GM23338 (cell line): ENCODE measurements at regions not wholly inside any gene's neighbourhood (a gene's known extent, or its start where the extent isn't known, plus 50 kb on each side); places are given as distances from the start of the nearest gene placed in this dataset.

Experiments used
- ATAC-seq: fragments of 200-7000 bp; cut with Tn5 transposase; 3 replicates; pipeline ENCODE4 v1.9.1; 2020
- DNase-seq: peaks from one replicate; pipeline ENCODE4 v3.0.0-alpha.2; 2015; ENCODE audit warnings: low spot score
- H2AFZ ChIP-seq: fragments of 200-600 bp; sonication (generic); 2 replicates; pipeline ENCODE4 v1.8.0; 2016; ENCODE audit warnings: antibody characterized with exemption, mild to moderate bottlenecking, moderate library complexity
- H3F3A ChIP-seq: fragments of 200-600 bp; sonication (generic); replicated peaks from 2 replicates; pipeline ENCODE4 v1.8.0; 2017; ENCODE audit warnings: antibody characterized with exemption, mixed run types, low read depth
- H3K27ac ChIP-seq: fragments of 200-600 bp; sonication (generic); 2 replicates; pipeline ENCODE4 v1.6.1; 2016; ENCODE audit warnings: low read depth
- H3K27me3 ChIP-seq: fragments of 200-600 bp; sonication (generic); 2 replicates; pipeline ENCODE4 v1.8.0; 2016; ENCODE audit warnings: mild to moderate bottlenecking, mixed run types, moderate library complexity; ENCODE audit not compliant: insufficient read depth
- H3K36me3 ChIP-seq: fragments of 200-600 bp; sonication (generic); 2 replicates; pipeline ENCODE4 v1.8.0; 2016; ENCODE audit warnings: mild to moderate bottlenecking; ENCODE audit not compliant: insufficient read depth
- H3K4me1 ChIP-seq: fragments of 200-600 bp; sonication (generic); 2 replicates; pipeline ENCODE4 v1.8.0; 2016; ENCODE audit warnings: mild to moderate bottlenecking, moderate library complexity; ENCODE audit not compliant: insufficient read depth
- H3K4me2 ChIP-seq: fragments of 200-600 bp; sonication (generic); 2 replicates; pipeline ENCODE4 v1.7.1; 2017; ENCODE audit warnings: mixed run types
- H3K4me3 ChIP-seq: fragments of 200-600 bp; sonication (generic); 2 replicates; pipeline ENCODE4 v1.6.1; 2016; ENCODE audit warnings: mixed run types
- H3K79me2 ChIP-seq: fragments of 200-600 bp; sonication (generic); replicated peaks from 2 replicates; pipeline ENCODE4 v1.8.0; 2017; ENCODE audit warnings: mild to moderate bottlenecking; ENCODE audit not compliant: insufficient read depth
- H3K9me2 ChIP-seq: fragments of 200-600 bp; sonication (generic); 2 replicates; pipeline ENCODE4 v1.8.0; 2017; ENCODE audit not compliant: insufficient read depth
- H4K20me1 ChIP-seq: fragments of 200-600 bp; sonication (generic); replicated peaks from 2 replicates; pipeline ENCODE4 v1.8.0; 2017; ENCODE audit warnings: mild to moderate bottlenecking; ENCODE audit not compliant: insufficient read depth
- H3K27ac Mint-ChIP-seq: 2 replicates; pipeline ENCODE4 v1.8.0; 2020; ENCODE audit warnings: inconsistent platforms, mild to moderate bottlenecking, moderate library complexity, mixed read lengths
- H3K27me3 Mint-ChIP-seq: 3 replicates; pipeline ENCODE4 v1.8.0; 2022; ENCODE audit warnings: low read depth, mild to moderate bottlenecking, moderate library complexity, mixed read lengths, inconsistent platforms; ENCODE audit not compliant: insufficient read depth, poor library complexity
- H3K36me3 Mint-ChIP-seq: 3 replicates; pipeline ENCODE4 v1.8.0; 2021; ENCODE audit warnings: low read depth, mild to moderate bottlenecking, inconsistent platforms, moderate library complexity, mixed read lengths
- H3K4me1 Mint-ChIP-seq: 3 replicates; pipeline ENCODE4 v1.8.0; 2020; ENCODE audit warnings: mild to moderate bottlenecking, inconsistent platforms, mixed read lengths
- H3K4me3 Mint-ChIP-seq: 3 replicates; pipeline ENCODE4 v1.8.0; 2021; ENCODE audit warnings: moderate library complexity, mild to moderate bottlenecking, inconsistent platforms, mixed read lengths
- H3K9me3 Mint-ChIP-seq: 3 replicates; pipeline ENCODE4 v1.8.0; 2020; ENCODE audit warnings: moderate library complexity, mild to moderate bottlenecking, inconsistent platforms, mixed read lengths
- CTCF ChIP-seq, 2 experiments: fragments of 200-600 bp in 1 of 2; sonication (generic) in 1 of 2; conservative IDR thresholded peaks; 2 replicates each; pipeline versions ENCODE4 v1.5.1 to v1.6.1; 2016 to 2017; ENCODE audit warnings: antibody characterized with exemption in 2 of 2, low read depth in 2 of 2, mild to moderate bottlenecking in 2 of 2, moderate library complexity in 1 of 2
- EZH2 ChIP-seq: fragments of 200-600 bp; sonication (generic); IDR thresholded peaks from one replicate; pipeline ENCODE4 v1.8.0; 2017; ENCODE audit warnings: antibody characterized with exemption, mild to moderate bottlenecking, low read depth; ENCODE audit not compliant: unreplicated experiment
- NANOG ChIP-seq: IDR thresholded peaks from 2 replicates; pipeline ENCODE4 v1.6.1; 2016; ENCODE audit warnings: antibody characterized with exemption, borderline replicate concordance
- STAT1 ChIP-seq: IDR thresholded peaks from one replicate; pipeline ENCODE4 v1.6.1; 2016; ENCODE audit warnings: antibody characterized with exemption; ENCODE audit not compliant: unreplicated experiment
- ZNF331 ChIP-seq: fragments of 250-450 bp; sonication (Bioruptor Pico); IDR thresholded peaks from 2 replicates; pipeline ENCODE4 v1.5.0; 2020; ENCODE audit warnings: low read depth, mild to moderate bottlenecking, moderate library complexity
- ZNF462 ChIP-seq: fragments of 250-450 bp; sonication (Bioruptor Pico); IDR thresholded peaks from 2 replicates; pipeline ENCODE4 v1.5.0; 2020; ENCODE audit warnings: mild to moderate bottlenecking, moderate library complexity

GRCh38 chr20:59421089-59421488, 120.7 kb downstream of the EDN3 start:
- no peaks in the 10 kb centered on the region for H3K36me3 ChIP-seq

More at GRCh38 chr20:59421089-59421488, 120.7 kb downstream of the EDN3 start:
- Histone ChIP-seq H2AFZ (no peak overlapping the region), H3F3A (no peaks in the 10 kb centered on the region), H3K27me3 (no peaks in the 10 kb centered on the region), H3K79me2 (no peaks in the 10 kb centered on the region), H3K9me2 (no peaks in the 10 kb centered on the region), H4K20me1 (no peaks in the 10 kb centered on the region), H3K4me3 (no peak overlapping the region), H3K4me1 (no peaks in the 10 kb centered on the region), H3K4me2 (no peak overlapping the region), H3K27ac (no peak overlapping the region)
- Mint-ChIP-seq H3K36me3 (no peaks in the 10 kb centered on the region), H3K27ac (no peak overlapping the region), H3K4me3 (no peak overlapping the region), H3K27me3 (peaks cover 7% of the 10 kb centered on the region), H3K4me1 (no peaks in the 10 kb centered on the region), H3K9me3 (no peaks in the 10 kb centered on the region)
- DNase-seq: no peak
- TF ChIP-seq CTCF (conservative IDR thresholded peaks at IDR 0.05; ENCODE audit: low read depth in 2 of 2) (no peak), STAT1 (no peak), EZH2 (no peak), ZNF331 (CRISPR knock-in tag) (no peak), NANOG (no peak), ZNF462 (CRISPR knock-in tag) (no peak)
- ATAC-seq: no peak
